GOT3 (cell line): ENCODE measurements at regions not wholly inside any gene's neighbourhood (a gene's known extent, or its start where the extent isn't known, plus 50 kb on each side); places are given as distances from the start of the nearest gene placed in this dataset.
"Not testable (repeated sequence)": the region's sequence is repeated elsewhere in the genome, so short reads cannot be mapped to it uniquely, and the experiment has no call there.

Source experiments
- DNase-seq: peaks from one replicate; lab custom pipeline; 2025; ENCODE audit warnings: mixed read lengths; lab: John Stamatoyannopoulos, UW

- no peak for DNase-seq
Measured at GRCh38 chr19:31445406-31445805, 96.2 kb upstream of the TSHZ3 start.

GRCh38 chr19:31448221-31448657 is 99.0 kb upstream of the TSHZ3 start:
- DNase-seq: no peak

GRCh38 chr19:31449379-31449778 is 100.1 kb upstream of the TSHZ3 start:
- no peak for DNase-seq

GRCh38 chr19:31450696-31451095 is 101.5 kb upstream of the TSHZ3 start:
- no peak for DNase-seq

- DNase-seq: no peak
Measured at GRCh38 chr19:31451686-31452330, 102.6 kb upstream of the TSHZ3 start.

GRCh38 chr19:31459430-31459829 is 110.2 kb upstream of the TSHZ3 start:
- no peak for DNase-seq

GRCh38 chr19:31461814-31462539 is 112.7 kb upstream of the TSHZ3 start:
- no peak for DNase-seq

GRCh38 chr19:31470229-31470939 is 121.1 kb upstream of the TSHZ3 start:
- DNase-seq: no peak

GRCh38 chr19:31470952-31471351 is 121.7 kb upstream of the TSHZ3 start:
- DNase-seq: no peak

- DNase-seq: no peak
Measured at GRCh38 chr19:31478241-31478640, 129.0 kb upstream of the TSHZ3 start.

GRCh38 chr19:31483226-31483857 is 134.1 kb upstream of the TSHZ3 start:
- DNase-seq: no peak

- DNase-seq: not testable (repeated sequence)
Measured at GRCh38 chr19:31484858-31485410, 135.7 kb upstream of the TSHZ3 start.

GRCh38 chr19:31485472-31485871 is 136.2 kb upstream of the TSHZ3 start:
- no peak for DNase-seq

GRCh38 chr19:31491242-31491641 is 142.0 kb upstream of the TSHZ3 start:
- no peak for DNase-seq

GRCh38 chr19:31492050-31492449 is 142.8 kb upstream of the TSHZ3 start:
- no peak for DNase-seq

GRCh38 chr19:31496076-31496475 is 146.8 kb upstream of the TSHZ3 start:
- DNase-seq: no peak

GRCh38 chr19:31497709-31498108 is 148.5 kb upstream of the TSHZ3 start:
- no peak for DNase-seq

GRCh38 chr19:31498781-31499180 is 149.5 kb upstream of the TSHZ3 start:
- no peak for DNase-seq

- DNase-seq: no peak
Measured at GRCh38 chr19:31499281-31500196, 150.3 kb upstream of the TSHZ3 start.

GRCh38 chr19:31500197-31500830 is 151.1 kb upstream of the TSHZ3 start:
- DNase-seq: no peak

- no peak for DNase-seq
Measured at GRCh38 chr19:31500946-31501345, 151.7 kb upstream of the TSHZ3 start.
